Epithelial cell of proximal tubule (primary cell): ENCODE measurements at regions not wholly inside any gene's neighbourhood (a gene's known extent, or its start where the extent isn't known, plus 50 kb on each side); places are given as distances from the start of the nearest gene placed in this dataset.

Experiments
- DNase-seq: peaks from one replicate; pipeline ENCODE4 v3.0.0-alpha.2; 2011; ENCODE audit warnings: low read depth
- H3K4me3 ChIP-seq: 2 replicates; pipeline ENCODE4 v1.5.1; 2011; ENCODE audit warnings: low read depth, mild to moderate bottlenecking, low read length
- TF ChIP-seq, protein P1 (sequence below): conservative IDR thresholded peaks from 2 replicates; pipeline ENCODE4 v1.5.1; 2012; ENCODE audit warnings: low read depth, mild to moderate bottlenecking, low read length

DNA sequence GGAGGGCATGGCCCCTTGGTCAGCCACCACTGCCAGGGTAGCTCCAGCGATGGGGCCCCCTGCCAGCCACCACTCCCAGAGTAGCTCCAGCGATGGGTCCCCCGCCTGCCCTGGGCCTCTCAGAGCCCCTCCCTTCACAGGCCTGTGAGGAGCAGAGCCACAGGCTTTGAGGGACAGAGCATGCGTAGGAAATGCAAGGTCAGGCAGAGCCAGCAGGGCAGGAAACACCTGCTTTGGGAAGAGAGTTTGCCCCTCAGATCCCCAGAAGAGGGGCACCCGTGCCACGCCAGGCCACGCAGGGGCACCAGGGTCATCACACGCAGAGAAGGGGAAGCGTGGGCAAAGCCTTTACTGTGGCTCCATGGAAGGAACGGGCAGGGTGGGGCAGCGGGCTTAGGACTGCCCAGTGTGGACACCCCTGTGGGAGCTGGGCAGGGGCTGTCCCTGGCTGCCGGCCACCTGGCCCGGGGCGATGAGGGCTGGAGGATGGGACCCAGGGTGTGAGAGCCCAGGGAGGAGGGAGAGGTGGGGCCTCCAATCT is 477.8 kb downstream of the BRD1 start:
- no peak for DNase-seq
- TF ChIP-seq, protein P1, sequence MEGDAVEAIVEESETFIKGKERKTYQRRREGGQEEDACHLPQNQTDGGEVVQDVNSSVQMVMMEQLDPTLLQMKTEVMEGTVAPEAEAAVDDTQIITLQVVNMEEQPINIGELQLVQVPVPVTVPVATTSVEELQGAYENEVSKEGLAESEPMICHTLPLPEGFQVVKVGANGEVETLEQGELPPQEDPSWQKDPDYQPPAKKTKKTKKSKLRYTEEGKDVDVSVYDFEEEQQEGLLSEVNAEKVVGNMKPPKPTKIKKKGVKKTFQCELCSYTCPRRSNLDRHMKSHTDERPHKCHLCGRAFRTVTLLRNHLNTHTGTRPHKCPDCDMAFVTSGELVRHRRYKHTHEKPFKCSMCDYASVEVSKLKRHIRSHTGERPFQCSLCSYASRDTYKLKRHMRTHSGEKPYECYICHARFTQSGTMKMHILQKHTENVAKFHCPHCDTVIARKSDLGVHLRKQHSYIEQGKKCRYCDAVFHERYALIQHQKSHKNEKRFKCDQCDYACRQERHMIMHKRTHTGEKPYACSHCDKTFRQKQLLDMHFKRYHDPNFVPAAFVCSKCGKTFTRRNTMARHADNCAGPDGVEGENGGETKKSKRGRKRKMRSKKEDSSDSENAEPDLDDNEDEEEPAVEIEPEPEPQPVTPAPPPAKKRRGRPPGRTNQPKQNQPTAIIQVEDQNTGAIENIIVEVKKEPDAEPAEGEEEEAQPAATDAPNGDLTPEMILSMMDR: no peak
- H3K4me3 ChIP-seq: no peak overlapping the region

DNA sequence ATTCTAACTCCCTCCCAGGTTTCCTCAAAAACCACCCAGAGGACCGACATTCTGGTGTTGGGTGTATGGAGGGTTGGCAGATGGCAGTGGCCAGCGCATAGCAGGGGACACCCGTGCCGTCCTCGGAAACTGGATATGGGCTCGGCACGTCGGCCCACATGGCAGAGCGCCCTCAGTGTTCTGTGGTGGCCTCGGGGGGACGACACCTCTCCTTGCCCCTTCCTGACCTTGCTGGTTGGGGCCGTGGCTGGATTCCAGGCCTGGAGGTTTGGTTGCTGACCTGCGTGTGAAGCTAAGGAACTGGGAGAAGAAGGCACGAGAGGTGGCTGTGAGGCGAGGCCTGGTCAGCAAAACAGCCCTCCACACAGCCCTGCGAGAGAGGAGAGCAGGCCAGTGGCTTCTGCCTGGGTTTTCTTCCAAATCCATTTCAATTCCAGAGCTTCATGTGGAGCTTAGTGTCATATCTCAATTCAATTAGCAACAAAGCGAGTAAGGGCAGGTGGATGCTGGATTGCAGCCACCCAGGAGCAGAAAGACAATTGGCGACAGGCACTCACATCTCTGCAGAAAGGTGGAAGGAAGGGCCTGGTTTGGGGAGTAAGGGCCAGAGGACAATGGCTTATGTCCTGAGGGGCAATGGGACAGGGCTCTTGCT is 478.4 kb downstream of the BRD1 start:
- no peak for DNase-seq
- no peak overlapping the region for H3K4me3 ChIP-seq
- TF ChIP-seq, protein P1: no peak

DNA sequence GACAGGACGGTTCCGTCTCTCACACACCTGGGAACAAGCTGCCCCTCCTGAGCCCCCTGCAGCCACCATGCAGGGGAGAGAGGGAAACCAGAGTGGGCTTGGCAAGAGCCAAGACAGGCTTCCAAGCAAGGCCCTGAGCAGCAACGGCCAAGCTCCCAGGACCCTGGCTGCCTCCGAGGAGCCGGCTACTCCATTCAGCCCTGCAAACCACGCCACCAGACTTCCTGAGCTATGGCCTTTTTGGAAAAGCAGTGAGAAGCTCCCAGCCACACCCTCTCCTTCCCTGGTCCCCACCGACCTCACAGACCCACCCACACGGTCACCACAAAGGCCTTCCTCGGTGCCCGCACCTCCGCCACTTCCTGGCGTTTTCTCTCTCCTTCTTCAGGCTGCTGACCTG is 479.0 kb downstream of the BRD1 start:
- DNase-seq: no peak
- no peak overlapping the region for H3K4me3 ChIP-seq
- TF ChIP-seq, protein P1: no peak

DNA sequence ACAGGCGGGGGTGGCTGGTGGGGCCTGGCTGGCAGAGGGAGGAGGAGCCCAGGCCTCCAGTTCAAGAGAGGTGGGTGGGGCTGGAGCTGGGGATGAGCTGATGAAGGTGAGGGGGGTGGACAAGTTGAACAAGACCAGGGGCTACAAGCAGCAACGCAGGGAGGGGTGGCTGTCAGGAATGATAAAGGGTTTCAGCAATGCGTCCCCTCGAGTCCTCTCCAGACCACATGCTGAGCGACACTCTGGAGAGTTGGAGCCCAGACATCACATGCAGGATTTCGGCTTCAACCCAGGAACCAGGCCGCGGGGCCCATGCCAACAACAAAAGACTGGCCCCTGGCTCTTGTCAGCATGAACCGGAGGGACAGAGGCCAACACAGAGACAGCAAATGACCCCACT is 480.3 kb downstream of the BRD1 start:
- TF ChIP-seq, protein P1: no peak
- no peak for DNase-seq
- H3K4me3 ChIP-seq: no peak overlapping the region

DNA sequence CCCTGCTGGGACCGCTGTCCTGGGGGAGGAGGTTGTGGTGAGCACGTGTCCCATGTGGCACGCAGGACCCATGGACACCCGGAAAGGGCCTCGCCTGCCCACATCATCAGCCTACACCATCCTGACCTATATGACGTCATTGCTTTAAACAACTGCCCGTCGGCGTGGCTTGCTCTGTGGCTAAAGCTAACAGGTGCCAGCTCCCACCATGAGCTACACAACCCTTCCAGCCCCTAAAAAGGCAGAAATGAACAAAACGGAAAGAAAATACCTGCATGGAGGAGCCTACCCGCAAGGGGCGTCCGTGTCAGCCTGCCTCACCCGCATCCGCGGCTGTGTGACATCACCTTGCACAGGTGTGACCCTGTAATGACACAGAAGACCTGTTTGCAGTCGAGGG is 481.8 kb downstream of the BRD1 start:
- H3K4me3 ChIP-seq: no peak overlapping the region
- TF ChIP-seq, protein P1: no peak
- no peak for DNase-seq

DNA sequence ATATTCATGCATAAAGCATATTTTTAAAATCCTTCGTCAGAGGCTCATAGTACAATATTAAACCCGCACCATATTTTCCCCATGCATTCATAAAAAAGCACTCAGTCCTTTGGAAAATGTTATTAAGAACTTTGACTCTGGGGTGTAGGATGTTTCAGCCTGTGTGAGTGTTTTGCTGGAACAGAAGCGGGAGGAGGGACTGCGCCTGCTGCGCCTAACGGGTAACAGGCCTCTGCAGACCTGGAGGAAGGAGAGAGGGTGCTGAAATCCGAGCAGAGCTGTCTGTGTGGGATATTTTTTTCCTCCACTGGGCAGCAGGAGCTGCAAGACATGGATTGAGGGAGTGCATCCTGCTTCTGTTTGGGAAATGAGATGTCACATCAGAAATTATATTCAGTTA is 483.0 kb downstream of the BRD1 start:
- TF ChIP-seq, protein P1: no peak
- no peak overlapping the region for H3K4me3 ChIP-seq

DNA sequence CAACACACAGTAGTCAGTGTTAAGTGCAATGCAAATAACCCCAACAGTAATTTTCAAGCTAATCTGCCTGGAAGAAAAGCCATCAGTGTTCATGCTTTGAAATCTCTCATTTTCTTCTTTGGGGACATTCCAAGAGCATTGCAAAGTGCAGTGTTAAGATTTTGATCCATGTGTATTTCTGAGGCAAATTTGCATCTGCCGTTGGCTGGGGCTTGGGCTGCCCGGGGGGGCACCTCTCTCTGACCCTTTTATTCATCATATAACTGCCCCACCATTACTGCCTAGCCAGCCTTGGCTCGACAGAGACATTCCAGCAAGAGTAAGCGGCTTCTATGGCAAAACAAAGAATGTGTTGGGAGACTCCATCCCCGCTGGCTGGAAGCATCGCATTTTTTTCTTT is 483.5 kb downstream of the BRD1 start:
- TF ChIP-seq, protein P1: no peak
- no peak for DNase-seq
- no peak overlapping the region for H3K4me3 ChIP-seq

More for the DNA sequence above, 483.0 kb downstream of the BRD1 start:
- no peak for DNase-seq
